Activated naive CD4-positive, alpha-beta T cell (primary cell): ENCODE measurements at regions not wholly inside any gene's neighbourhood (a gene's known extent, or its start where the extent isn't known, plus 50 kb on each side); places are given as distances from the start of the nearest gene placed in this dataset.

Experiments
- DNase-seq, 4 experiments: peaks; one replicate each; lab custom pipeline; 2025; lab: John Stamatoyannopoulos, UW

- no peak for DNase-seq
Measured at GRCh38 chr10:75294518-75294865, 58.7 kb upstream of the COMTD1 start.

DNA sequence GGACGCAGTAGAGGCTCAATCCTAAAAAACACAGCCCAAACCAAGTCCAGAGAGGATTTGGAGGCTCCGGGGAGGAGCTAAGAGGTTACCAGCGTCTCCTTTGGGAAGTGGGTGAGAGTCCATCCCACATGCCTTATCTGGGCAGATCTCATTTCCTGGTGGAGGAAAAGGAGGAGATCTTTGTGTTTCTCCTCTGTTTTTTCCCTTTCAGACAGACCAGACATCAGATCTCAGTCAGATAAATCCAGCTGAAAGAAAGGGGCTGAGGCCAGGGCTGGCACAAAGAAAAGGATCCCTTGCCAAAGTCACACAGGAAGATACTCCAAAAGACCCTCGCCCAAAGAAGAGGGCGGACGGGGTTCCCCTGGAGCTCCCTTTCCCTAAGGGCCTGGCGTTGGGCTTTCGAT, 58.3 kb upstream of the COMTD1 start:
- no peak for DNase-seq

DNA sequence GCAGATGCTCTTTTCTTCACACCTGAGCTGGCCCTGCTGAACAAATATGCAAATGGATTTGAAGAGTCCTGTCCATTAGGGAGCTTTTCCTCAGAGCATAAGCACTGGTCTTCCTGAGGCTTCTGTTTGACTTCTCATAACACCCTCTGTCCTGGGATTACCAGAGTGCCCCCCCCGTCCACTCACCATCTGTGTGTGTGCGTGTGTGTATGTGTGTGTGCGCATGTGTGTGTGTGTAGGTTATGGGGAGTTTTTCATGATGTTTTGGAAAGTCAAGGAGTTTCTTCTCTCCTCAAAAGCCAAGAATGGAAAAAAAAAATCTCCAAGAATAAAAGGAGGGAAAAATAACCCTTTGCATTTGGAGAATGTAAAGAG, 57.7 kb upstream of the COMTD1 start:
- no peak for DNase-seq

GRCh38 chr10:75292794-75293445, 57.2 kb upstream of the COMTD1 start:
- no peak for DNase-seq

GRCh38 chr10:75291805-75292204, 56.0 kb upstream of the COMTD1 start:
- DNase-seq, result no peak

DNA sequence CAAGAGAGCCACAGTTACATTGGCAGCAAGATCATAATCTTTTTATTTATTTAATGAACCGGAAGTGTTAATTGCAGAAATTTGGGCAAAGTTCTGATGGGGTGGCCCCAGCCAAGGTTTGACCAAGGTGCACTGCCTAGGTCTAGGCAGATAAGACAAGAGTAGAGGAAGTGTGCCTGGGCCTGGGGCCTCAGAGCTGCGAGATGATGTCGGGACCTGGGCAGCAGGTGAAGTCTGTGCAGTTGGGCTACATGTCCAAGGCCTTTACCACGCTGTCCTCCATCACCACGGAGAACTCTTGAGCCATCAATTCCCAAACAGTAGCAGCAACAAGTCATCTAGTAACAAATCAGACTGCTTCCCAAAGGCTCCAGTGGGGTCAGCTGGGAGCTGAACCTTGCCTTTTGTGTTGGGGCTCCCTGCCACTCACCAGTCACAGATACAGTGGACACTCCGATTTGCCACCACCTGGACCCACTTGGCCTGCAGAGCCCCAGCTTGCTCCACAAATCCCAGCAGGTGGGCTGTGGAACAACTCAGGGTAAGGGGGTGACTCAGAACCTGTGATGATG, 52.5 kb upstream of the COMTD1 start:
- no peak for DNase-seq

- no peak for DNase-seq
Measured at GRCh38 chr10:75287697-75288096, 51.9 kb upstream of the COMTD1 start.

GRCh38 chr10:75286901-75287300, 51.1 kb upstream of the COMTD1 start:
- DNase-seq, result no peak
